ENCODE measurements at regions not wholly inside any gene's neighbourhood (a gene's known extent, or its start where the extent isn't known, plus 50 kb on each side); places are given as distances from the start of the nearest gene placed in this dataset.

GRCh38 chr21:19402870-19403269 is 999.3 kb upstream of the TMPRSS15 start:
- no peaks in the 10 kb centered on the region for H3K9me3 ChIP-seq
- H3K4me1 ChIP-seq: no peaks in the 10 kb centered on the region
- no peaks in the 10 kb centered on the region for H3K36me3 ChIP-seq
- no peak overlapping the region for H3K27ac ChIP-seq
- TF ChIP-seq CTCF (IDR thresholded peaks at IDR 0.05): no peak
- no peak for ATAC-seq
- no peak overlapping the region for H3K4me3 ChIP-seq
- intact Hi-C loops (cut with DNase I): no loop called here
- H3K27me3 ChIP-seq: no peaks in the 10 kb centered on the region
- no peak for DNase-seq

GRCh38 chr21:19405326-19405725 is 1001.7 kb upstream of the TMPRSS15 start:
- H3K9me3 ChIP-seq: peaks cover 0 to 5% (median 0%) of the 10 kb centered on the region in 11 donors
- ATAC-seq (no peak), DNase-seq (no peak)
- no peaks in the 10 kb centered on the region for H3K27me3 ChIP-seq
- no peaks in the 10 kb centered on the region for H3K4me1 ChIP-seq
- no peak for TF ChIP-seq CTCF (IDR thresholded peaks at IDR 0.05)
- whole genome bisulfite sequencing, 2 donors: 45 to 66% methylated on average over 2 of the region's 2 CpGs
- intact Hi-C loops (cut with DNase I): no loop called here
- no peak overlapping the region for H3K4me3 ChIP-seq
- H3K27ac ChIP-seq: no peak overlapping the region
- H3K36me3 ChIP-seq: no peaks in the 10 kb centered on the region

GRCh38 chr21:19420565-19420964 is 1017.0 kb upstream of the TMPRSS15 start:
- Histone ChIP-seq H3K4me3 (no peak overlapping the region), H3K36me3 (no peaks in the 10 kb centered on the region), H3K27me3 (no peaks in the 10 kb centered on the region), H3K4me1 (no peaks in the 10 kb centered on the region), H3K27ac (no peak overlapping the region), H3K9me3 (peaks cover 0 to 52% (median 2%) of the 10 kb centered on the region in 11 donors)
- no peak for DNase-seq
- 46 to 51% methylated on average over 3 of the region's 3 CpGs for WGBS, 2 donors
- ATAC-seq: no peak
- TF ChIP-seq CTCF (IDR thresholded peaks at IDR 0.05): no peak
- intact Hi-C loops (cut with DNase I): no loop called here

GRCh38 chr21:19433623-19434022 is 1030.0 kb upstream of the TMPRSS15 start:
- 68 to 79% methylated on average over 4 of the region's 4 CpGs for WGBS, 2 donors
- Histone ChIP-seq H3K27ac (no peak overlapping the region), H3K9me3 (peaks cover 0 to 29% (median 0%) of the 10 kb centered on the region in 11 donors), H3K4me3 (no peak overlapping the region), H3K4me1 (no peaks in the 10 kb centered on the region), H3K36me3 (no peaks in the 10 kb centered on the region), H3K27me3 (no peaks in the 10 kb centered on the region)
- ATAC-seq: no peak
- DNase-seq: no peak
- TF ChIP-seq CTCF (IDR thresholded peaks at IDR 0.05): no peak
- intact Hi-C loops (cut with DNase I): no loop called here
